Gastroesophageal sphincter (tissue), 3 donors: ENCODE measurements at regions not wholly inside any gene's neighbourhood (a gene's known extent, or its start where the extent isn't known, plus 50 kb on each side); places are given as distances from the start of the nearest gene placed in this dataset.

Experiments used
- CTCF ChIP-seq, 4 experiments: fragments of 200-600 bp in 2 of 4; fragments of 450-650 bp in 2 of 4; sonication (generic) in 1 of 4; IDR thresholded peaks; one replicate each; pipeline ENCODE4 v1.5.1; 2017 to 2019; ENCODE audit warnings: antibody characterized with exemption in 4 of 4, mild to moderate bottlenecking in 2 of 4, moderate library complexity in 2 of 4
- POLR2A ChIP-seq, 2 donors: fragments of 450-650 bp; IDR thresholded peaks; one replicate each; pipeline ENCODE4 v1.6.1; 2017; ENCODE audit warnings: antibody characterized with exemption in 2 of 2, mild to moderate bottlenecking in 2 of 2, moderate library complexity in 1 of 2

DNA sequence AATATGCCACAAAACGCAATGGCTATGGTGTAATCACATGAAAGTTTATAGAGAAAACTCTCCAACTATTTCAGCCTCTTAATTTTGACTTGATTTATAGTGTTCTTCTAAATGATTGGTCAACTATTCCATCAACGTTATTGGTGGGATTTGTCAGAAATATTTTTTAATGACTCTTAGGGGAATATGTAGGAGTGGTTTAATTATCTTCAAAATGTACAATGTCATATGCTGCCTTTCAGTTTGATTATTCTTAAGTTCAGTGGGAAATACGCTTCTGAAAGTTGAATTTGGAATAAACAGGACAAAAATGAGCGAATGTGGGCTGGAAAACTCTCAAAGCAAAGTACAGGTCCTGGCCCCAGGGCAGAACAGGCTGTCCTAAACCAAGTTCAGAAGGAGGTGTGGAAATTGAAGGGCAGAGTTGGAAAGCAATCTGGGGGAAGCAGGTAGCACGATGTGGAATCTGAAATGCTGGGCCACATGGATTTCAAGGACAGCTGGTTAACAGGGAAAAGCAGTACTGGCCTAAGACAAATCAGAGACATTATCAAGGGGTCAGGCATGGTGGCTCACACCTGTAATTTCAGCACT, 60.8 kb upstream of the MYCBP2 start:
- no peak for TF ChIP-seq CTCF (IDR thresholded peaks at IDR 0.05)
- TF ChIP-seq POLR2A (IDR thresholded peaks at IDR 0.05): no peak
